ENCODE measurements at regions not wholly inside any gene's neighbourhood (a gene's known extent, or its start where the extent isn't known, plus 50 kb on each side); places are given as distances from the start of the nearest gene placed in this dataset.

DNA sequence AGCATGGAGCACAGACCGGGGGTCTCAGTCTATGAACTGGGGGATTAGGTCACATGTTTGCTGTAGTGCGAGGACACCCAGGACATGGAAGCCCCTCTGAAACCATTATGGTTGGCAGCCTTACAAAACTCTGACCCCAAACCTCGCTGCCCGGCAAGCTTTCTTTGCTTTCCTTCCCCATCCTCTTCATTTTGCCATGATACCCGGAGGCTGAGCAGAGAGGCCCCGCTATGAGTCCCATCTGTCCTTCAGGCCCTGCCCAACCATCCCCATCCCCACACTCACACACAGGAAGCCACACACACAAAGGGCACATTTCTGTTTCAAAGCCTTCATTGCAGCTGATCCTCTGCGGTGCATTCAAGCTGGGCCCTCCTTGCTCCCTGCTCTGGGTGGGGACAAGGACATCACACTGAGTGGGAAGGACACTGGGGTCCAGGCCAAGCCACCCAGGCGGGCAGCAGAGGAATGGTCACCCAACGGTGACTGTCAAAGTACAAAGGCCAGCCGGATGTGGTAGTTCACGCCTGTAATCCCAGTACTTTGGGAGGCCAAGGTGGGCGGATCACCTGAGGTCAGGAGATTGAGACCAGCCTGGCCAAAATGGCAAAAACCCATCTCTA is 176.5 kb downstream of the CTTN start:
- TF ChIP-seq, protein P1, sequence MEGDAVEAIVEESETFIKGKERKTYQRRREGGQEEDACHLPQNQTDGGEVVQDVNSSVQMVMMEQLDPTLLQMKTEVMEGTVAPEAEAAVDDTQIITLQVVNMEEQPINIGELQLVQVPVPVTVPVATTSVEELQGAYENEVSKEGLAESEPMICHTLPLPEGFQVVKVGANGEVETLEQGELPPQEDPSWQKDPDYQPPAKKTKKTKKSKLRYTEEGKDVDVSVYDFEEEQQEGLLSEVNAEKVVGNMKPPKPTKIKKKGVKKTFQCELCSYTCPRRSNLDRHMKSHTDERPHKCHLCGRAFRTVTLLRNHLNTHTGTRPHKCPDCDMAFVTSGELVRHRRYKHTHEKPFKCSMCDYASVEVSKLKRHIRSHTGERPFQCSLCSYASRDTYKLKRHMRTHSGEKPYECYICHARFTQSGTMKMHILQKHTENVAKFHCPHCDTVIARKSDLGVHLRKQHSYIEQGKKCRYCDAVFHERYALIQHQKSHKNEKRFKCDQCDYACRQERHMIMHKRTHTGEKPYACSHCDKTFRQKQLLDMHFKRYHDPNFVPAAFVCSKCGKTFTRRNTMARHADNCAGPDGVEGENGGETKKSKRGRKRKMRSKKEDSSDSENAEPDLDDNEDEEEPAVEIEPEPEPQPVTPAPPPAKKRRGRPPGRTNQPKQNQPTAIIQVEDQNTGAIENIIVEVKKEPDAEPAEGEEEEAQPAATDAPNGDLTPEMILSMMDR (IDR thresholded peaks at IDR 0.05): no peak
- TF ChIP-seq EZH2phosphoT487 (IDR thresholded peaks at IDR 0.05) (no peak), EZH2 (IDR thresholded peaks at IDR 0.05) (no peak)

Data from neural progenitor cell (in vitro differentiated cells).